Renal pelvis (tissue), 1 donor: ENCODE measurements at regions not wholly inside any gene's neighbourhood (a gene's known extent, or its start where the extent isn't known, plus 50 kb on each side); places are given as distances from the start of the nearest gene placed in this dataset.

Source experiments
- DNase-seq: peaks from one replicate; pipeline ENCODE4 v3.0.0-alpha.2; 2013

DNA sequence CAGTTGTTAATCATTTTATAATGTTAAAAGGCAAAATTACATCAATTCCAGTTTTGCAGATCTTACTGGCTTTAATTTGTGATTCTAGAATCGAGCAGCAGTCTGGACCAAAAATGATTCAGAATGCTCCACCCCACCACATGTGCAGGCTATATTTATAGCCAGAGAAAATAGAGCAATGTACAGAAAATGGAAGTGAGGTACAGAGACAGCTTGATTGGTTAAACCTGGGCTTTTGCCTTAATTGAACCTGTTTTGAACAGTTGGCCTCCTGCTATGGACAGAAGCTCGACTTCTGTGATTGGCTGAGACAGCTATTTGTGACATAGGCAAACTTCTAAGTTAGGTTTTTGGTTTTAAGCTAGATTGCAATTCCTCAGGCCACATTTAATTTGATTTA, 607.4 kb upstream of the MIR17HG start:
- no peak for DNase-seq

DNA sequence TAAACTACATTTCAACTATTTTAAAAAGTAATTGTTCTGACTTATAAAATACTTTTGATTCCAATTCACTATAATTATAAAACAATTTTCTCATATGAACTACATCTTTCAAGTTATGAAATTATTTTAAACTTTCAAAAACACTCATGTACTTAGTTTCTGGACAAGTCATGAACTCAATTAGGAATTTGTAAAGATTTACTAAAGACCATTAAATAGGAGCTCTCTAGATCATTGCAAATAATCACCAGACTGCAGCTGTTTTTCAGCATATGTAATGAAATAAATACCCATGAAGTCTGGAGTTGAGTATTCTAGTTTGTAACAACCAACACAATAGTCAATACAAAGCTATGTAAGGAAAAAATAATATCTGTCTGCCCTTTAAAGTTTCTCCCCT, 605.1 kb upstream of the MIR17HG start:
- no peak for DNase-seq

DNA sequence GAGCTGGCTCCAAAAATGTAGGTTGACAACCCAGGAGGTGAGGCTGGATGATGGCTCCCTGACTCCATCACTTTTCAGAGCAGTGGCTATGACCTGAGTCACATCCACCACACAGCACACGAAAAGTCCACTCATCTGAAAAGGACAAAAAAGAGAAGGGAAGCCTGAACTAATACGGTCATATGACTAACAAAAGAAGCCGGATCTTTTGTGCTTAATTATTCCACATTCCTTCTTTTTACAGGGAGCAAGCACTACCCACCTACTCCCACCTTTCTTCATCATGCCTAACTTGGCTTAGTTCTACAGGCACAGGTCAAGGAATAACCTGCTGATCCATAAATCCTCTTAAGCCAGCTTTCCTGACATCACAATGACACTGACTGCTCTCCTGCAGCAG, 601.3 kb upstream of the MIR17HG start:
- no peak for DNase-seq

DNA sequence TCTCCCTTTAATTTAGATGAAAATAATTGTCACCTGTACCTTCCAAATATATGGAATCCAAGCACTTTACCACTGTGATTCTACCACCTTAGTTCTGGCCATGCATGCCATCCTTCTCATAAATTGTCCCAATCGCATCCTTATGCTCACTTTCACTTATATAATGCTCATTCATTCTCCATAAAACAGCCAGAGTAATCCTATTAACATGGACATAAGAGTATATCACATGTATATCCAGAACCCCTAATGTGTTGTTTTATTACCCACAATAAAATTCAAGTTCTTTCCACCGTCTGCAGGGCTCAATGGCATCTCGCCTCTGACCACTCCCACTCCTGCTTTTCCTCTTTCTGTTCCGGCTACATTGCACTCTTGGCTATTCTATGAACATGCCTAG, 597.5 kb upstream of the MIR17HG start:
- no peak for DNase-seq

DNA sequence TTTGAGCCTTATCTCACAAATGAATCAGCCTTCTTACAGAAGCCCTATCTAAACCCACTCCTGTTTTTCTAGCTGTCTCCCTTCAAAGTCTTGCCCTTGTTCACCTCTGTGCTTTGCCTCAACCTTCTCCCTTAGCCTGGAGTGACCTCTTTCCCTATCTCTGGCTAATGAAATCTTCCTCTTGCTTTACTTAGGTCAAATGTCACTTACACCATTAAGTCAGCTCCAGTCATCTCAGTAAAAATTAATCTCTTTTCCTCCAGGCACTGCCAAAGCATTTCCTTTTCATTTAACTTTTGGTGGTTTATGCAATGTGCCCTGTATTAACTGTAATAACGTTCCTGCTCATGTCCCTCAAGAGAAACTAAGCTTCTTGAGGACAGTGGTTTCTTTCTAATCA, 596.5 kb upstream of the MIR17HG start:
- DNase-seq, result no peak

DNA sequence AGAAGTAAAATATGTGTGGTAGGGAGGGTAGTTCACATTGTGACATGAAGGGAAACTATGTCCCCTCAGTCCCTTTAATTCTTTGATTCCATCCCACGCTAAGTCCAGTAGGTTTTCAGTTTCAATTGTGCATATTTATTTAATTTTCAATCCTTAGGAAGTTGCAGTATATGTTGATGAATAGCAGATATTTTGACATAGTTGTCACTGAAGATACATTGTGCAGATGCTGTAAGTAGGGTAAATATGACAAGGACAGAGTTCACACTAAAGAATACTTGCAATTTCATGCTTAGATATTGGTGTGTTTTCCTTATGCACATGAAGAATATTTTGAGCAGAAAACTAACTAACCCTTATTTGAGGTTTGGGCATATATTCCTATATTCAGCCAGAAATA, 595.4 kb upstream of the MIR17HG start:
- DNase-seq, result no peak

DNA sequence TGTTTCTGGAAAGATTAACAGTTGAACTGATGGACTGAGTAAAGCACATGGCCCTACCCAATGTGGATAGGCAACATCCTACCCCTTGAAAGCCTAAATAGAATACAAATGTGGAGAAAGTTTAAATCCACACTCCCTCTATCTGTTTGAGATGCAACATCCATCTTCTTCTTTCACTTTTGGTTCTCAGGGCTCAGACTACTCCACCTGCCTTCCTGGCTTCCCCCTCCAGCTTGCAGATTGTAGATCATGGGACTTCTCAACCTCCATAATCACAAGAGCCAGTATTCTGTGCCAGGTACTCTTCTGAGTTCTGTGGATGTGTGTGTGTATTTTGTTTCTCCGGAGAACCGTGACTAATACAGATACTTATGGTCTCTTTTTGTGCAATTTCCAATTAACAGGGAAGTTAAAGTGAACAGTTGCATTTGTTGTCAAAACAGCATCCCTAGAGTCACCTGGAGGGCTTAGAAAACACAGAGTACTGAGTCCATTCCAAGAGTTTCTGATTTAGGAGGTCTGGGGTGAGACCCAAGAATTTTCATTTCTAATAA, 590.3 kb upstream of the MIR17HG start:
- no peak for DNase-seq

DNA sequence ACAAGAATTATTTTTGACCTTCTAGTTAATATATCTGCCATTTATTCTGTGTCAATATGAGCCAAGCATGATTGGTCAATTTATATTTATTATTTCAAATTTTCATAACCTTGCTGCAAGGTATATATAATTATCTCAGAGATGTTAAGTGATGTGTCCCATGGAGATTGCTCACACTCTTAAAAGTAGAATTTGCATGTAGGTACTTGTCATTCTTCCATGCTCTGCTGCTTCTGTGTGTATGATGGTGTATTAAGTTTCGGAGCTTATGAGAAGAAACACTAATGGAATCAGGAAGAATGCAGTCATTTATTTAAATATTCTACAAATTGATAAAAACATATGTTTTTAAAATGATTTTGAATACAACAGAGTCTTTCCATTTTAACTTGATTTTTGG, 586.8 kb upstream of the MIR17HG start:
- no peak for DNase-seq

DNA sequence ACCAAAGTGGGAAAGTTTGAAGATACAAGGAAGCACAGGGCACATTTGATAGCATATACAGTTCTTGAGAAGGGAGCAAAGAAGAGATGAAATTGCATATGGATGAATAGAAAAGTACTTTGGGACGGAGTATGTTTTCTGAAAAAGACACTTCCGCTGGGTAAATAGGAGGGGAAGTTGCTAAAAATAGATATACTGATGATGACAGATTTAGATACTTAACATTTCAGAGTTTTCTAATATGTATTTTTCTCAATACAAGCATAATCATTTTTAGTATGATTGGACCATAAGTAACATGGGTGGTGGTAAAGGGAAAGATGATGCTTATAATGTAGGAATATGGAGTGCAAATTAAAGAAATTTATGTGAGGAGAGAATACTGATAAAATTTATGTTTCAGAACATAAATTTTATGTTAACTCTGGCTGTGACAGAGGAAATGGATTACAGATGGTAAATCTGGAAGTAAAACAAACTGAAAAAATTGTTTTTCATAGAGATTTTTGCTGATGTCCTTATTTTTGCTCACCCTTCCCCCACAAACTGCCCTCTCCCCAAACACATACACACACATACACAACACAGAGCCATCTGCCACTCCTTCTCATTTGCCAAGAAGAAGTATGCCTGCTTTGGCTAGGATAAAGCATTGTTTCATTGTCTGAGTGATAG, 583.9 kb upstream of the MIR17HG start:
- DNase-seq, result no peak

DNA sequence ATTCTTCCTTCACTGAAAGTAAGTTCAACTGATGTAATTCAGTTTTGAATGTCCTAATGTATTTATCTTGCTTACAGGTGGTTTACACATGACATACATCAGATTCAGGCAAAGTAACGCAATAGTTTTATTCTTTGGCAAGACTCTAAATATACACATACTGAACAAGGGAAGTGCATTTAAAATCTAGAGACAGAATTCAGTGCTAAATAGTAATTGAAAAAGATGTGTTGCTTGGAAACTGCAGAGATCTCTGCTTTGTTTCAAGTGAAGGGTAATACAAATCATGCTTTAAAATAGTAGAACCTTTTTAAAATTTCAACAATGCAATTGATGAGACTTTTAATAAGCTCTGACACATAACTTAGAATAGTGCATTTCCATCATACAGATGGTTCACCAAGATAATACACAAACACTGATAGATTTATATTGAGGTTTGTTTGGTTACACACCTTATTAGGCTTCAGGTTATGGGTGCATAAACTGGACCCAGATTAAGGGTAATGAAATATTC, 581.0 kb upstream of the MIR17HG start:
- no peak for DNase-seq

DNA sequence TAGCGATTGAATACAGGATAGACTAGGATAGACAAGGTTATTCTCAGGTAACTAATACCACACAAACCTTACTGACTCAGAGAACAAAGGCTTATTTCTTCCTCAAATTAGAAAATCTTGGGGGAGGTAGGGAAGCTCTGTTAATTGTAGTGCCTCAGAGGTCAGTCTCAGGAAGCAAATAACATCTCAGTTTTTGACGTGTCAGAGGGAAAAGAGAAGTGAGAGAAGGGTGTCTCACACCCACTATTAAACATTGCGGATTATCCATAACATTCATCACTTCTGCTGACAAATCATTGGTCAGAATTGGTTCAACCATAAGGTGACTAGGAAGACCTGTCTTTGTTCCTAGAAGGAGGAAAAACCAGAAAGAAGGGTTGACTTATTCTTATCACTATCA, 579.4 kb upstream of the MIR17HG start:
- DNase-seq, result no peak

DNA sequence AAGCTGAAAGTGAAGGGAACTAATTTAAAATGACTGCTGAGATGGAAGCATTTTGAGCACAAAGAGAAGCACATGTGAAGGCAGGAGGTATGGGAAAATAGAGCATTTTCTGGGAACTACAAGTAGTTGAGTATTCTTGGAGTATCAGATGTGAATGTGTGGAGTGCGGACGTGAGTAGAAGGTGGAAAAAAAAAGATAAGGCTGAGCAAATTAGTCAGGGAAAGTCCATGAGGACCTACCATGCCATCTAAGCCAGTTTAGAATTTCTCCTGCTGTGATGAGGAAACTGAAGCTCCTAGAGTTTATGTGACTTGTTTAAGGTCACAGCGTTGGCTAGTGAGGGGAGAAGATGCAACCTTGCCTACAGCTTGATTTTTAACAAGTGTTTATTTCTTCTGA, 578.1 kb upstream of the MIR17HG start:
- DNase-seq, result no peak

DNA sequence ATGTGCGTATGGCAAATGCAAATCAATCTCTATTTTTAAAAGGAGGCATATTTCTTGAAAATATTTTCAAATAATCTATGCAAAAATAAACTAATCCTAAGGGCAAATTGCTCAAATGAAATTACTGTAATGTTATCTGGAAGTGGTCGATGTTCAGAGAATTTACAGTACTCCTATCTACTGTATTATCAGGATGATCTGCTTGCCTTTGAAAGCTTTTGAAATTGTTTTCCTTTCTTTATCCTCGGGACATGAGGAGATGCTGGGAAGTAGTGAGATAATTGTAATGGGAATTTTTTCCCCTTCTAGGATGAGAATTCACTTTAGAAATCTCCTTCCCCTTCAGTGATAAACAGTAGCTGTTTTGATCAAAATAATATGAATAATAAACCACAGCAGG, 577.2 kb upstream of the MIR17HG start:
- no peak for DNase-seq

DNA sequence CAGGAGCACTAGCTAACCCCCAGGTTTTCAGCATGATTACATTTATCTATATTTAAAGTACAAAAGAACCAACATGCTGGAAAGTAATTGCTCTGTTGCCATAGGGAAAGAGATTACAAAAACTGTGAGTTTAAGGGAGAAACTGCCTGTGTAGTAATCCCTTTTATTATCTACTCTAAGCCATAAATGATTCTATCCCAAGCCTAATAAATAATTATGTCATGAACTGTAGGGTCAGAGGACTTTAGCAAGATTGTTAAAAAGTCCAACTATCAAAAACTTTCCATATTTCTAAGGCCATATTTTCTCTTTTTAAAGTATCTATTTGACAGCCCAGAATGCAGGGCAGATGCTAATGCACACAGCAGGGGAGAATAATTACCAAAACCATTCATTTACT, 573.8 kb upstream of the MIR17HG start:
- DNase-seq, result no peak

DNA sequence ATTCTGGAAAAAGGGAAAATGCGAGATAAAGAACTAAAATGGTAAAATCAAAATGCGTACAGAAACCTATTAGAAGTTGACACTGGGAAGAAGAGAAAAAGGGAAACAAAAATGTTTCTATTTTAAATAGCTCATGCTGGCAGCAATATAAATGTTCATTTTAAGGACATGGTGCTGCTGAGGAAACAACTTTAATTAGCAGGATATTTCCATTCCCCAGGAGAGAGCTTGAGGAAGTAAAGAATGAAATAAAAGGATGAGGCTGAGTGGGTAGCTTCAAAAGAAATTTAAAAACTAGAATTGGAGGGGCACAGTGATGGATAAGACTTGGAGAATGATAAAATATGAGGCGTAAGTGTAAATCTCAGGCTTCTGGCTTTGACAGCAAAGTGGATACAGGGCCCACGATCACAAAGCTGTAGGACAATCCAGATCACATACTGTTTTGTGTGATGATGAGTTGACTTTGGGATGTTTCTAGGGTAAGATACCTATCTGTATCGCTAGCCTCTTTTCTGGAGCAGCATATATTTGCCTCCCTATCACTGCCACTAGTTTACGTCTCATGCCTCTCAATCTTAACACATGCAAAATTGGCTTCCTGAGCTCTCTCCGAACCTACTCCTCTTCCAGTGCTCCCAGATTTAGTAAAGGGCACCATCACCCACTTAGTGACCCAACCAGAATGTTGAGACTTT, 571.3 kb upstream of the MIR17HG start:
- no peak for DNase-seq

DNA sequence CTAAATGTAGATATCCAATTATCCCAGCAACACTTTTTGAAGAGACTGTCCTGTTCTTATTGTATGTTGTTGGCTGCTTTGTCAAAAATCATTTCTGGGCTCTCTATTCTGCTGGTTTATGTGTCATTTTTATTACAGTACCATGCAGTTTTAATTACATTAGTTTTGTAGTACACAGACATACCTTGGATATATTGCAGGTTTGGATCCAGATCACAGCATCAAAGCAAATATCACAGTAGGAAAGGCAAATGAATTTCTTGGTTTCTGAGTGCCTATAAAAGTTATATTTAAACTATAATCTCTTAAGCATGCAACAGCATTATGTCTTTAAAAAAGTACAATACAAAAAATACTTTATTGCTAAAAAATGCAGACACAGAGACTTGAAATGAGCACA, 564.2 kb upstream of the MIR17HG start:
- DNase-seq, result no peak

DNA sequence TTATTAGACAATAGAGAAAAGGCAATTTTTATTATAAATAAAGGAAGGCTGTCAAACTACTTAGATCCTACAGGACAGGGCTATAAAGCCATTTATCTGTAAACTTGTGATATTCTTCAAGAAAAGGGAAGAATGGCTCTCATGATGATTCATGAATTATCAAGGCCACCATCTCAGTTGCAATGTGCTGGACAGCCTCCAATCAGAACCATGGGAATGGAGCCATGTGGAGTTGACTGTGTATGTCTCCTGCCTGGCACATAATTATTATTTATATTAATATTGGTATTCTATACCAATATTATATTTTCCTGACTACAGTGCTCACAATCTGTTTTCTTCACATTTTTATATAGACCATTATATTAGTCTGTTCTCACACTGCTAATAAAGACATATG, 560.5 kb upstream of the MIR17HG start:
- no peak for DNase-seq

DNA sequence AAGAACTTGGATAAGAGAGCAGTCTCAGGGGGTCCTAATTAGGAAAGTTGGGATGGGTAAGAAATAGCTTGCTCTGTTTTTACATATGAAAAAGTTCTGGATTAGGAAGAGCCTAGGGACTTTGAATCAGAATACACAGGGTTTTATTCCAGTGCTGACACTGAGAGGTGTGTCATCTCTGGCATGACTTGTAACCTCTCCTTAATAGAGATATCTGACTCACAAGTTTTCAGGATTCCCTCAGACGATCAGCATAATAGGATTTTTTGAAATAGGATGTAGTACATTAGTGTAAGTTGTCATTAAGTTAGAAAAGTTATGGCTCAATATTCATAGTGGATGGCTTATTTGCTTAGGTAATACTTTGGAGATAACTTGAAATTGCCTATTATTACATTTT, 555.2 kb upstream of the MIR17HG start:
- no peak for DNase-seq

DNA sequence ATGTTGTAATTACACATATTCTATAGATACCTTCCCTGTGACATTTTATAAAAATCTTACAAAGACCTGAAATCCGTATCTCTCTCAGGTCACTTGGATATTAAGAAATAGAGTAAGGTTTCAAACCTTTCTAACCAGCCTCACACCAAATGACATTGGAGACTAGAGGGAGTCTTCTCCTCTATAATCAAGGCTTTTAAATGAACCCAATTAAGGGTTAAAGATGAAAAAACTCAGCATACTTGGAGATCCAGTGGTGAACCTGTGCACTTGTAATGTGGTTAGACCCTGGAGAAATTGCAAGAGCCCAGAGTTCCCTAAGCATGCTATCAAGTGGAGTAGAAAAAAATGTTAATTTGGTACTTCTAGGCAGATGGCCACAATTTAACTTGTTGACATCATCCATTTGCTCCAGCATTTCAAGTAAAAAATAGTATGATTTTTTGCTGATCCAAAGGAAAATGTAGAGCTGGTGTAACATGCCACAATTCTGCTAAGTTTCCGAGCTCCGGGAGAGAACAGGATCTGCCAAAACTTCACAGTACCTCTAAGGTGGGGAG, 554.1 kb upstream of the MIR17HG start:
- no peak for DNase-seq

DNA sequence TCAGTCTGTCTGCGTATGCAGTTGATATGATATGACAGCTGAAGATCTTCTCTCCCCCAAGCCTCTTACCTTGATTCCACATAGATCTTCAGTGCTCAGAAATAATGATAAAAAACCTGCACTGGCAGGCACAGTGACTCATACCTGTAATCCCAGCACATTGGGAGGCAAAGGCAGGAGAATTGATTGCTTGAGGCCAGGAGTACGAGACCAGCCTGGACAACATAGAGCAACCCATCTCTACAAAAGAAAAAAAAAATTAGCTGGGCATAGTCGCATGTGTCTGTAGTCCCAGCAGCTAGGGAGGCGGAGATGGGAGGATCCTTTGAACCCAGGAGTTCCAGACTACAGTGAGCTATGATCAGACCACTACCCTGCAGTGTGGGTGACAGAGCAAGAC, 551.0 kb upstream of the MIR17HG start:
- no peak for DNase-seq

DNA sequence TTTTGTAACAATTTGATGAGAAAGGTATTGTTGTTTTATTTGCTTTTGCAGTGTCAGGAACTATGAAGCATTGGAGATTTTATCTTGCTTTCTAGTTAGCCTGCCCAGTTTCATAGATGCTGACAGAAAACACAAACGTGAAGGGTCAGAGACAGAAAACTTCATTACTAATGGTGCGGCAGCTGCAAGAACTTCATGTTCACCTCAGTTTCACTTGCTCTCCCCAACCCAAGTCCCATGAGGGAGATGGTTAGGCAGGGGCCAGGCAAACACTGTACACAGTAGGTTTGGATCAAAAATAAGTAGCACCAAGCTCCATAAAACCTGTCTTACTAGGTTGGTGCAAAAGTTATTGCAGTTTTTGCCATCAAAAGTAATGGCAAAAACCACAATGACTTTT, 550.2 kb upstream of the MIR17HG start:
- no peak for DNase-seq

DNA sequence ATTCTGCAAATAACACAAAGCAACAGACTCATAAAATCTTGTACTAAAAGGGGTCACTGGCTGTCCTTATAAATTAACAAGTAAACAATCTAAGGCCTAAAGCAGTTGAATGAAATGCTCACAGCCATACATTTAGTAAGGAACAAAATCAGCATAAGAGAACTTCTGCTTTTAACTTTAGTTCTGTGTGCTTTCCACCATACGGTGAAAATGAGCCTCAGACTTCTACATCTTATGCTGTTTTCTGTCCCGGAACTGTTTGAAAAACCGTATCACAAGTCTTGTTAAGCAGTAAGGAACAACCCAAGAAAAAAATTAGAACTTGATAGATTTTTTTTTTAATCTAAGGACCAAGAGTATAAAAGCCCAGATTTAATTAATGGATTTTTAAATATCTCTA, 549.1 kb upstream of the MIR17HG start:
- no peak for DNase-seq

DNA sequence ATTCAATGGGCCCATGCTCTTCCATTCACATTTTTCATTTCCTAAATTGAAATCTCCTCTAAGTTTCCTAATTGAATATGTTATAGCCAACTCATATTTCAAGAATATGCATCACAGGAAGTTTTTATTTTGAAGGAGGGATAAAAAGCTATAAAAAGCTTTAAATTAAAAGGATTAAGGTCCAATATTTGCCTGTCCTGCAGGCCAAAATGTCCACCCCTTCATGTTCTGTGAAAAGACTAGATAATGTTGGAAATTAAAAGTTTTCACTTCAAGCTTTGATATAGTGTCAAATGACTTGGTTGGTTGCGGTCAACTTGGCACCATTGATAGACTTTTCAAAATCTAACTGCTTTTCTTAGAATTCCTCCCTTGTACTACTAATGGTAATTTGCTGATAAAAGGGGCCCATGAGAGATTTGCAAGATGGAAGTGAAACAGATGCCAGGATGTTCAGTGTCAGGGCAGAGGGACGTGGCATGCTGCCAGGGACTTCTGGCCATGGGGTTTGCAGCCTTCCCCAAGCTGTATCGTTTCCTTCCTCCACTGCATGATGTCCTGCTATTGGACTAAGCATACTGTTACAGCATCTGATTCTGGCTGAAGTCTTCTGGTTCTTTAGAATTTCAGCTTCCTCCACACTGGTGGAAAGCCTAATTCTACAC, 547.3 kb upstream of the MIR17HG start:
- no peak for DNase-seq
